Activated T-helper 9 cell treated with anti-CD3 and anti-CD28 coated beads, Interleukin-2, amount 50 U/mL, for 16 hours (primary cell): ENCODE measurements at regions not wholly inside any gene's neighbourhood (a gene's known extent, or its start where the extent isn't known, plus 50 kb on each side); places are given as distances from the start of the nearest gene placed in this dataset.
"Not testable (repeated sequence)": the region's sequence is repeated elsewhere in the genome, so short reads cannot be mapped to it uniquely, and the experiment has no call there.

Experiments
- DNase-seq: peaks from one replicate; pipeline ENCODE4 v3.0.0-alpha.2; 2020; ENCODE audit warnings: low read depth

GRCh38 chr10:32141018-32141807, 85.0 kb upstream of the KIF5B start:
- DNase-seq = no peak

GRCh38 chr10:32140403-32140802, 84.2 kb upstream of the KIF5B start:
- DNase-seq = no peak

GRCh38 chr10:32139223-32140073, 83.2 kb upstream of the KIF5B start:
- DNase-seq = no peak

- not testable (repeated sequence) for DNase-seq
Observed at GRCh38 chr10:32136927-32137326, 80.7 kb upstream of the KIF5B start.

GRCh38 chr10:32135796-32136195, 79.6 kb upstream of the KIF5B start:
- DNase-seq = not testable (repeated sequence)

GRCh38 chr10:32132357-32132946, 76.2 kb upstream of the KIF5B start:
- no peak for DNase-seq

- DNase-seq = no peak
Observed at GRCh38 chr10:32131388-32131787, 75.2 kb upstream of the KIF5B start.

- DNase-seq = no peak
Observed at GRCh38 chr10:32130788-32131187, 74.6 kb upstream of the KIF5B start.

GRCh38 chr10:32125023-32125422, 68.8 kb upstream of the KIF5B start:
- DNase-seq = no peak

- DNase-seq = no peak
Observed at GRCh38 chr10:32123021-32123420, 66.8 kb upstream of the KIF5B start.

- no peak for DNase-seq
Observed at GRCh38 chr10:32121648-32122047, 65.4 kb upstream of the KIF5B start.

- DNase-seq = no peak
Observed at GRCh38 chr10:32120147-32120546, 63.9 kb upstream of the KIF5B start.

- no peak for DNase-seq
Observed at GRCh38 chr10:32114508-32114907, 58.3 kb upstream of the KIF5B start.

GRCh38 chr10:32112055-32112454, 55.8 kb upstream of the KIF5B start:
- no peak for DNase-seq

- DNase-seq = no peak
Observed at GRCh38 chr10:32111585-32111984, 55.4 kb upstream of the KIF5B start.

- DNase-seq = no peak
Observed at GRCh38 chr10:32110790-32111189, 54.6 kb upstream of the KIF5B start.

GRCh38 chr10:32109603-32110002, 53.4 kb upstream of the KIF5B start:
- no peak for DNase-seq
